HG03558 (cell line): ENCODE measurements at regions not wholly inside any gene's neighbourhood (a gene's known extent, or its start where the extent isn't known, plus 50 kb on each side); places are given as distances from the start of the nearest gene placed in this dataset.

Experiments
- ATAC-seq: cut with Tn5 transposase; IDR thresholded peaks from one replicate; pipeline ENCODE4 v1.9.1; 2021; ENCODE audit warnings: moderate number of reproducible peaks; ENCODE audit not compliant: unreplicated experiment; ENCODE audit errors: extremely low read depth

GRCh38 chr4:59217910-59218631 lies 1982.1 kb upstream of the ADGRL3 start:
- no peak for ATAC-seq

GRCh38 chr4:59222221-59222620 lies 1977.9 kb upstream of the ADGRL3 start:
- ATAC-seq = no peak

GRCh38 chr4:59223292-59223941 lies 1976.7 kb upstream of the ADGRL3 start:
- no peak for ATAC-seq

- no peak for ATAC-seq
Observed at GRCh38 chr4:59238212-59238611, 1961.9 kb upstream of the ADGRL3 start.

DNA sequence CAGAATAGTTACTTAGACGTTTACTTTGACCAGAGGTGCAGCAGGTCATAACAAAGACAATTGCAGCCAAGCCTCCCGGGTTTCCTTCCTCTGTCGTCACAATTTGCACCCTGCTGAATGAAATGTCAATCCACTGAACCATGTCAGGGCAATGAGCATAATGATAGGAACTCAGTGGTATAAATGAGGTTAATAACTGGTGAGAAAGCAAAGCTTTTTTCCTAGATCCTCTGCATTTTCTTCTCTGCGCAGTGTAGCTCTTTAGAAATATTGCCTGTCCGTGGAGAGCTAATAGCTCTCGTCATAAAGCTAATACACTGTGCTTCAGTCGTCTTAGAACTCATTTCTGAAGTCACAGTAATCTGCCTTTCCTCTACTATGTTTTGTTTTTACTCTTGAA lies 1960.1 kb upstream of the ADGRL3 start:
- no peak for ATAC-seq

- no peak for ATAC-seq
Observed at GRCh38 chr4:59243038-59243437, 1957.1 kb upstream of the ADGRL3 start.

GRCh38 chr4:59247032-59247431 lies 1953.1 kb upstream of the ADGRL3 start:
- no peak for ATAC-seq

DNA sequence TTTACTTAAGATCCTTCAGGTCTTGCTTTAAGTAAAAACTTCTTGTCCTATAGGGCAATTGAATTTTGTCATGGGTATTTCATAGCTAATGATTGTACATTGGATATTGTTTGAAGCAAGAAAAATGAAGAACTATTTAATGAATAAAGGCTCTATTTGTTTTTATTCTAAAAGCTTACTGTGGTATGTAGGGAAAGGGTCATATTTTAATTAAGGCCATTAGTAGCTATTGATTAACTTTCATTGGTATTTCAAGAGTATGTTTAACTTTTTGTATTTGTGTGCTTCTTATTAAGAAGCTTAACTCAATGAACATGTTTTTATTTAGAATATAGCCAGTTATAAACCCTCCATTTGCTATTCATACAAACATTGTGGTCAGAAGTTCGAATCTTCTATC lies 1951.8 kb upstream of the ADGRL3 start:
- no peak for ATAC-seq

DNA sequence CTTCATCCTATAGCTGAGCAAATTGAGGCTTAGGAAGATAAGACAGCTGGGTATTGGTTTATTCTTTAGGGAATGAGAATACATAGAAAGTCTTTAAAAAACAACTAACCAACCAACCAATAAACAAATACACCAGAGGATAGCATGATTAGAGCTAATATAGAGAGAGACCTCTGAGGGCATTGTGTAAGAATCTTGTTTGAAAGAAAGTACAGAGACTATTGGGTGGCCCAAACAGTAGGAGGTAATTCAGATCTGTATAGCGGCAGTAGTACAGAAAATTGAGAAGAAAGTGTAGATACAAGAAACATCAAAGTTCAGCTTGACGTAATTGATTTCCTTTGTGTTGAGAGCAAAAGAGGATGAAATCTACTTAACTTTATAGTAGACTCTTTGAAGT lies 1951.0 kb upstream of the ADGRL3 start:
- no peak for ATAC-seq

GRCh38 chr4:59258002-59258401 lies 1942.1 kb upstream of the ADGRL3 start:
- ATAC-seq = no peak

DNA sequence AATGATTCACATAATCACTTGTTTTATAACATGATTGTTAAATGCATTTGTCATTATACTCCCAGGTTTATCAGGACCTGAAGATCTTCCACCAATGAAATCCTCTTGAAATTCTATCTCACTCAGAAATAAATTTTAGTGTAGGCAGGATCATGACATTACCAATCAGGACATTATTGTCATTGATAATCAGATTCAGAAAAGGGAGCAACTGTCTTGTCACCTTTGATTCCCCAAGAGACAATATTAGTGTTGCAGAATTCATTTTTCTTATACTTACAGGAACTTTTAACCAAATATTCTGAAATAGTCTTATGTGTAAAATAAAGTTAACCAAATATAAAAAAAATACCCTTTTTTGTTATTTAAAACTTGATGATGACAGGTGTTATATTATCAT lies 1892.5 kb upstream of the ADGRL3 start:
- no peak for ATAC-seq

DNA sequence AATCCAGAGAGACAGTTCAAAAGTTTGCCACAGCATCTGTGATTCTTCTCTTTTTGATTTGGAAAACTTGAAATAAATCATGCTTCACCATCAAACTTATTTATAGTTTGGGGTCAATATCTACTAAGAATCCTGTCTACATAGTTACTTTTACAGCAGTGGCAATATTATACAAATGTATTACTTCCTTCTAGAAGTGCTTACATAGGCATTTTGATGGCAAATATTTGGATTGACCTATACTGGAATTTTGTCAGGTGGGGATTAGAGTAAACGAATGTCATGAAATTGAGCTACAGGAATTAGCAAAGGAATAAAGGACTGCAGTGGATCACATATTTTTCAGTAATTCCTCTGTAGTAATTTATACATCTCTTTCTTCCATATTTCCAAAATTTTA lies 1885.5 kb upstream of the ADGRL3 start:
- ATAC-seq = no peak

DNA sequence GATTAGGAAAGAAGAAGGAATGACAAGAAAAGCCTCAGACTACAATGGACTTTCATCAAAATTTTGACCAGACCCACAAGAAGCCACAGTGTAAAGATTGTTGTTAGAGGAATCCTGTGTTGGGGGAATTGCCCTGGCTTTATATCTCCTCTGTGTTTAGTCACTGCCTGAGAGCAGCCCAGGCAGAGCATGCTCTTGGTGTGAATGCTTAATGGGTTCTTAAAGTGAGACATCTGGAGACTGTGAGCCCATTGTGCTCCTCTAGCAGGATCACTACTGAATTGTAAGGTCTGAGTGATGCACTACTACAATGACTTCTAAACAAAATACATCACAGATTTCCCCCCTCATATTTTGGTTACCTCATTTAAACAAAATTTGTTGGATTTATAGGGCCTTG lies 1860.5 kb upstream of the ADGRL3 start:
- no peak for ATAC-seq

- ATAC-seq = no peak
Observed at GRCh38 chr4:59341506-59341905, 1858.6 kb upstream of the ADGRL3 start.

DNA sequence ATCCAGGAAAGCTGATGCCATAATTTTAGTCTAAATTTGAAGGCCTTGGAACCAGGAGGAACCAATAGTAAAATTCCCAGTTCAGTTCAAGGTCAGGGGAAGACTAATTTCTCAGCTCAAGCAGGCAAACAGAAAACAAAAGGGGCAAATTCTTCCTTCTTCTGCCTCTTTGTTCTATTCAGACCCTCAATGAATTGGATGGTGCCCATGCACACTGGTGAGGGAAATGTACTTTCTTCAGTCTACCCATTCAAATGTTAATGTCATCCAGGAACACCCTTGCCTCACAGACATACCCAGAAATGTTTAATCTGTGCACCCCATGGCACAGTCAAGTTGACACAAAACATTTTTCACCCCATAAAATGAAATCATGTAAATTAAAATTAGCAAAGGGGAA lies 1851.2 kb upstream of the ADGRL3 start:
- ATAC-seq = no peak

- no peak for ATAC-seq
Observed at GRCh38 chr4:59369229-59369628, 1830.9 kb upstream of the ADGRL3 start.

- ATAC-seq = no peak
Observed at GRCh38 chr4:59374416-59374815, 1825.7 kb upstream of the ADGRL3 start.

DNA sequence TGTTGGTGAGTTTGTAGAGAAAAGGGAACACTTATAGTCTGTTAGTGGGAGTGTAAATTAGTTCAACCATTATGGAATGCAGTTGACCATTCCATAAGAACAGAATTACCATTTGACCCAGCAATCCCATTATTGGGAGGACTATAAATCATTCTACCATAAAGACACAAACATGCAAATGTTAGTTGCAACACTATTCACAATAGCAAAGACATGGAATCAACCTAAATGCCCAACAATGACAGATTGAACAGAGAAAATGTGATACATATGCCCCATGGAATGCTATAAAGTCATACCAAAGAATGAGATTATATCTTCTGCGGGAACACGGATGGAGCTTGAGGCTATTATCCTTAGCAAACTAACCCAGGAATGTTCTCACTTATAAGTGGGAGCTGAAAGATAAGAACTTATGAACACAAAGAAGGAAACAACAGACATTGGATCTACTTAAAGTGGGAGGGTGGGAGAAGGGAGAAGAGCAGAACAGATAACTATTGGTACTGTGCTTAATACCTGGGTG lies 1819.2 kb upstream of the ADGRL3 start:
- no peak for ATAC-seq

GRCh38 chr4:59381591-59381990 lies 1818.5 kb upstream of the ADGRL3 start:
- no peak for ATAC-seq

- no peak for ATAC-seq
Observed at GRCh38 chr4:59387759-59388758, 1812.1 kb upstream of the ADGRL3 start.

- no peak for ATAC-seq
Observed at GRCh38 chr4:59393780-59394179, 1806.3 kb upstream of the ADGRL3 start.
